ENCODE measurements at regions not wholly inside any gene's neighbourhood (a gene's known extent, or its start where the extent isn't known, plus 50 kb on each side); places are given as distances from the start of the nearest gene placed in this dataset.

DNA sequence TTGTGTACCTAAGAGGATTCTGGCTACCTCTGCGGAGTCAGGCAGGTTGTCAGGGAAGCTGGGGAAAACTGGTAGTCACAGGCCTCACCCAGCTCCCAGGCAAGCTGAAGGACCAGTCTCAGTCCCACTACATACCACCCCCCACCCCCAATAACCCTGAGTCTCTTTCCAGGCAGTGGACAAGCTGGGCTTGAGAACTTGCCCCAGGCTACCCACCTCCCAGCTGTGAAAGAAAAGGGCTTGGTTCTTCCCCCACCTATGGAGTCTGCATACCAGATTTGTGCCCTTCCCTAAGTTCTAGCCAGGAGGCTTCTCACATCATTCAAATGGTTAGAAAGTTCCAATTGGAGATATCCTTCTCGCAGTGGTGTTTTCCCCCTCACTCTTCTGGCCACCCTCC is 1678.8 kb downstream of the MAT2B start:
- Mint-ChIP-seq H3K4me3 (no peak overlapping the region), H3K9me3 (peaks cover 3% of the 10 kb centered on the region), H3K27me3 (no peaks in the 10 kb centered on the region), H3K36me3 (no peaks in the 10 kb centered on the region), H3K4me1 (no peaks in the 10 kb centered on the region), H3K27ac (no peak overlapping the region)
- ATAC-seq = no peak

- no peaks in the 10 kb centered on the region for H3K36me3 Mint-ChIP-seq
- H3K4me3 Mint-ChIP-seq = no peak overlapping the region
- ATAC-seq = no peak
- peaks cover 1% of the 10 kb centered on the region for H3K9me3 Mint-ChIP-seq
- H3K4me1 Mint-ChIP-seq = no peaks in the 10 kb centered on the region
- H3K27me3 Mint-ChIP-seq = no peaks in the 10 kb centered on the region
- H3K27ac Mint-ChIP-seq = no peak overlapping the region
These were observed 1680.3 kb downstream of the MAT2B start for GRCh38 chr5:165185716-165186115.

- no peaks in the 10 kb centered on the region for H3K36me3 Mint-ChIP-seq
- no peak overlapping the region for H3K27ac Mint-ChIP-seq
- no peaks in the 10 kb centered on the region for H3K4me1 Mint-ChIP-seq
- no peak for ATAC-seq
- no peaks in the 10 kb centered on the region for H3K27me3 Mint-ChIP-seq
- H3K9me3 Mint-ChIP-seq = no peaks in the 10 kb centered on the region
- no peak overlapping the region for H3K4me3 Mint-ChIP-seq
These were observed 1682.4 kb downstream of the MAT2B start for GRCh38 chr5:165187815-165188214.

DNA sequence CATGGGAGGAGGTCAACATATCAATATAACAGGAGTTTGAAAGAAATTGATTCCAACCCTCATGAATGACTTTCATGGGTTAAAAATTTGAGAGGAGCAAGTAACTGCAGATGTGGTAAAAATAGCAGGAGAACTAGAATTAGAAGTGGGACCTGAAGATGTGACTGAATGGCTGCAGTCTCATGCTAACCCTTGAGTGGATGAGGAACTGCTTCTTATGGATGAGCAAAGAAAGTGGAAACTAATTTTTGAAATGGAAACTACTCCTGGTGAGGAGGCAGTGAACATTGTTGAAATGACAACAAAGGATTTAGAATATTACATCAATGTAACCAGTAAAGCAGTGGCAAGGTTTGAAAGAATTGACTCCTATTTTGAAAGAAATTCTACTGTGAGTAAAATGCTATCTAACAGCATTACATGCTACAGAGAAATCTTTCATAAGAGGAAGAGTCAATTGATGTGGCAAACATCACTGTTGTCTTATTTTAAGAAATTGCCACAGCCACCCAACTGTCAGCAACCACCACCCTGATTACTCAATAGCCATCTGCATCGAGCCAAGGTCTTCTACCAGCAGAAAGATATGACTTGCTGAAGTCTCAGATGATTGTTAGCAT is 1683.2 kb downstream of the MAT2B start:
- no peak for ATAC-seq
- Mint-ChIP-seq H3K27ac (no peak overlapping the region), H3K9me3 (no peaks in the 10 kb centered on the region), H3K4me3 (no peak overlapping the region), H3K27me3 (no peaks in the 10 kb centered on the region), H3K4me1 (no peaks in the 10 kb centered on the region), H3K36me3 (no peaks in the 10 kb centered on the region)

DNA sequence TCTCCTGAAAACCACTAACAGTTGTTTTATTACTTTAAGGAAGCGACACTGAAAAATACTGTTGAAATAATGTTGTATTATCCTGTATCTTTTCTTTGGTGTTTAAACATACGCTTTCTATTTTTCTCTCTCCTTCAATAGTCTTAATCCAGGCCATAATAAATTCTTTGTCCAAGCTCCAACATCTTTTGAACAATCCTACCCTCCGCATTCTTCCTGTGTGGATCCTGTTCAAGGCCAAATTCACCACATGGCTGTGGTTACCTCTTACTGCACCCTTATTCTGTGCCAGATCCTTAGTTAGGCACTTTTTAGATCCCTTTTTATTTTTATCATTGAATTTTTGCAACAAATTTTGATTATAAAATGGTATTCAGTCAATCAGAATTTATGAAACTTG is 1691.5 kb downstream of the MAT2B start:
- no peaks in the 10 kb centered on the region for H3K9me3 Mint-ChIP-seq

DNA sequence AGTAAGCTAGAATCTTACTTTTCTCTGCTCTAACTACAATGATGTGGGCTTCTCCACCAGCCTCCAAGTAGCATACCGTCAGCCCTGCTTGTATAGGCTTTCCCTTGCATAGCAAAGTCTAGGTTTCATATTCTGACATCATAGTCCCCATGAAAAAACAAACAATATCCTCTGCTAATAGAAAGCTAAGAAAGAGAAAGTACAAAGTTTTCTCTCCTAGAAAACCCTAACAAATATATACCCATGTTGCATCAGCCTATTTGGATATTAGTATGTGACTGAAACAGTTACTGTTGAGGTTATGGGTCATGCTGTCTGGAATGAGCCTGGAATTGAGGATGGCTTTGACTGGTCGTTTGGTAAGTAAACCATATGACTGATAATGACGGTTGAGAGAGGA is 1696.0 kb downstream of the MAT2B start:
- ATAC-seq = no peak
- Mint-ChIP-seq H3K4me3 (no peak overlapping the region), H3K27me3 (no peaks in the 10 kb centered on the region), H3K27ac (no peak overlapping the region), H3K9me3 (no peaks in the 10 kb centered on the region), H3K4me1 (no peaks in the 10 kb centered on the region), H3K36me3 (no peaks in the 10 kb centered on the region)

More for the DNA sequence above, 1691.5 kb downstream of the MAT2B start:
- Mint-ChIP-seq H3K4me1 (no peaks in the 10 kb centered on the region), H3K4me3 (no peak overlapping the region), H3K36me3 (no peaks in the 10 kb centered on the region), H3K27ac (no peak overlapping the region), H3K27me3 (no peaks in the 10 kb centered on the region)
- no peak for ATAC-seq

GRCh38 chr5:165201771-165202518 is 1696.5 kb downstream of the MAT2B start:
- H3K4me1 Mint-ChIP-seq = no peaks in the 10 kb centered on the region

GRCh38 chr5:165202519-165202910 is 1697.1 kb downstream of the MAT2B start:
- Mint-ChIP-seq H3K27me3 (no peaks in the 10 kb centered on the region), H3K27ac (no peak overlapping the region), H3K36me3 (no peaks in the 10 kb centered on the region), H3K9me3 (no peaks in the 10 kb centered on the region), H3K4me1 (no peaks in the 10 kb centered on the region), H3K4me3 (no peak overlapping the region)
- no peak for ATAC-seq

More at GRCh38 chr5:165201771-165202518, 1696.5 kb downstream of the MAT2B start:
- Mint-ChIP-seq H3K27ac (no peak overlapping the region), H3K9me3 (no peaks in the 10 kb centered on the region), H3K36me3 (no peaks in the 10 kb centered on the region), H3K4me3 (no peak overlapping the region), H3K27me3 (no peaks in the 10 kb centered on the region)
- no peak for ATAC-seq

GRCh38 chr5:165209101-165209727 is 1703.8 kb downstream of the MAT2B start:
- Mint-ChIP-seq H3K36me3 (no peaks in the 10 kb centered on the region), H3K9me3 (no peaks in the 10 kb centered on the region), H3K4me1 (no peaks in the 10 kb centered on the region), H3K4me3 (no peak overlapping the region), H3K27ac (no peak overlapping the region), H3K27me3 (no peaks in the 10 kb centered on the region)
- no peak for ATAC-seq

DNA sequence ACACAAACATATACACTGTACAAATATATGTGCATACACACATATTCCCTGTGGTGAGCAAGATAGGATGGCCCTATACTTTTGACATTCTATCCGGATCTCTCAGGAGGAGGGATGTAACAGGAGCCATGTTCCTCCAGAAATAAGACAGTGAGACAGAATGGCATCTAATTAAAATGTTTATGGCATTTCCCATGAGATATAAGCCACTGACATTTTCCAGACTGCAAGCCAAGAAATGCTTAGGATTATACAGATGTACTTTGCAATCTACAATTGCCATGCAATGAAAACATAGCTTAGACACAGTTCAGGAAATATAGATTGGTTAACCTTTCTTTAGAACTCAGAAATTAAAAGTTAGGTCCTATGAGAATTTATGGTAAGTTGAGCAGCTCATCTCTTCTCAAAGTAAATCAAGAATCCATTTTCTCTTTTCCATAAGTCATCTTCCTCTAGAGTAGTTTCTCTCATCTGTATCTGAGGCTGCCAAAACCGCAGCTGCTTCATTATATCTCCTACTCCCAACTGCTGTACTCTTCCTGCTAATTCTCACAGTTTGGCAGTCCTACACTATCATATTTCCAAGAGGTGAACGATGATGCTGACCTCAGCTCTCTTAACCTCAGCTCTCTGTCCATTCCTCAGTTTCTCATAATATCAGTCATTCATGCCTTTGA is 1719.1 kb downstream of the MAT2B start:
- no peaks in the 10 kb centered on the region for H3K9me3 Mint-ChIP-seq
- no peaks in the 10 kb centered on the region for H3K36me3 Mint-ChIP-seq
- no peak overlapping the region for H3K4me3 Mint-ChIP-seq
- H3K4me1 Mint-ChIP-seq = no peaks in the 10 kb centered on the region
- no peak overlapping the region for H3K27ac Mint-ChIP-seq
- no peaks in the 10 kb centered on the region for H3K27me3 Mint-ChIP-seq
- ATAC-seq = no peak

- Mint-ChIP-seq H3K36me3 (no peaks in the 10 kb centered on the region), H3K9me3 (no peaks in the 10 kb centered on the region), H3K27me3 (no peaks in the 10 kb centered on the region), H3K27ac (no peak overlapping the region), H3K4me1 (no peaks in the 10 kb centered on the region), H3K4me3 (no peak overlapping the region)
- no peak for ATAC-seq
These were observed 1722.1 kb downstream of the MAT2B start for GRCh38 chr5:165227515-165227914.

DNA sequence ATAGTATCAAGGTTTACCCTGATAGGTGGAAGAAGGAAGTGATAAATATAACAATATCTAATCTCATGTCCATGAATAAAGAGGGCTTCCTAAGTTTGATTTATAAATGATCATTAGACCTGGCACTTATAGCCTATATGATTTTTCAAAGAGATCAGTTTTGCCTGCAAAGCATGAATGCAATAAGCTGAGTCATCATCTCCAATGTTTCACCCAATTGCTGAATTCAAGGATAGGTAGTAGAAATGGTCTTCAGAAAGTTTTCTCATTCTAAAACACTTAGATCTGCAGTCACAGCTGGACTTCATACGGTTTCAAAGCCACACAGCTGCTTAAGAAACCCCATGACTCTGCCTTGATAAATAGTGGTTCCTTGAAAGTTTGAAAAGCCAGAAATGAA is 1722.8 kb downstream of the MAT2B start:
- Mint-ChIP-seq H3K36me3 (no peaks in the 10 kb centered on the region), H3K4me3 (no peak overlapping the region), H3K27ac (no peak overlapping the region), H3K9me3 (no peaks in the 10 kb centered on the region), H3K4me1 (no peaks in the 10 kb centered on the region), H3K27me3 (no peaks in the 10 kb centered on the region)
- ATAC-seq = no peak

- no peak overlapping the region for H3K27ac Mint-ChIP-seq
- H3K9me3 Mint-ChIP-seq = peaks cover 3% of the 10 kb centered on the region
- no peaks in the 10 kb centered on the region for H3K27me3 Mint-ChIP-seq
- H3K4me1 Mint-ChIP-seq = no peaks in the 10 kb centered on the region
- H3K4me3 Mint-ChIP-seq = no peak overlapping the region
- H3K36me3 Mint-ChIP-seq = no peaks in the 10 kb centered on the region
- no peak for ATAC-seq
These were observed 1726.5 kb downstream of the MAT2B start for GRCh38 chr5:165231821-165232508.

- H3K4me1 Mint-ChIP-seq = no peaks in the 10 kb centered on the region
- H3K4me3 Mint-ChIP-seq = no peak overlapping the region
- no peak for ATAC-seq
- H3K27ac Mint-ChIP-seq = no peak overlapping the region
- H3K9me3 Mint-ChIP-seq = peaks cover 3% of the 10 kb centered on the region
- H3K27me3 Mint-ChIP-seq = no peaks in the 10 kb centered on the region
- H3K36me3 Mint-ChIP-seq = no peaks in the 10 kb centered on the region
These were observed 1727.2 kb downstream of the MAT2B start for GRCh38 chr5:165232509-165233028.

DNA sequence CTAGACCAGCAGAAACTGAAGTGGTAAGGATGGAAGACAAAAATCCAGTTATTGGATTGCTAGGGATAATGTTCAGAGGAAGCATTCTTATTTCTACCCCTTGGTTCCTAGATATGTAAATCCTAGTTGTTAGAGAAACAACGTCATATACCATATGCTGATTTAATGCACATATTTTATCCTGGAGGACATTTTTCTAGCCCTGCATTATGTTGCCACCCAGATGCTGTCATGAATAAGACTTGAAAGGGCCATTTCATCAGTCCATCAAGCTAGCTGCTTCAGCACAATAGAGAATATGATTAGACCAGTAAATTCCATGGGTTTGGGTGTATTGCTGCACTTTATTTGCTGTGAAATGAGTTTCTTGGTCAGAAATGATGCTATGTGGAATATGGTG is 1736.4 kb downstream of the MAT2B start:
- no peaks in the 10 kb centered on the region for H3K9me3 Mint-ChIP-seq
- no peaks in the 10 kb centered on the region for H3K36me3 Mint-ChIP-seq

More for the DNA sequence above, 1736.4 kb downstream of the MAT2B start:
- H3K27ac Mint-ChIP-seq = no peak overlapping the region
- ATAC-seq = no peak
- H3K27me3 Mint-ChIP-seq = no peaks in the 10 kb centered on the region
- H3K4me1 Mint-ChIP-seq = no peaks in the 10 kb centered on the region
- H3K4me3 Mint-ChIP-seq = no peak overlapping the region
